Smooth muscle cell (in vitro differentiated cells): ENCODE measurements at regions not wholly inside any gene's neighbourhood (a gene's known extent, or its start where the extent isn't known, plus 50 kb on each side); places are given as distances from the start of the nearest gene placed in this dataset.
A peak's percentile ranks its signal among the peaks of the same experiment; 100 is the strongest.

Experiments used
- DNase-seq: peaks from one replicate; lab custom pipeline; 2025; ENCODE audit not compliant: unreplicated experiment; lab: John Stamatoyannopoulos, UW
- H2AFZ ChIP-seq: fragments of 200-600 bp; sonication (generic); 2 replicates; pipeline ENCODE4 v1.6.0; 2016; ENCODE audit warnings: antibody characterized with exemption, low read depth, mild to moderate bottlenecking
- H3F3A ChIP-seq: fragments of 200-600 bp; sonication (generic); 2 replicates; pipeline ENCODE4 v1.6.0; 2017; ENCODE audit warnings: antibody characterized with exemption, low read depth
- H3K27ac ChIP-seq: fragments of 200-600 bp; sonication (generic); 2 replicates; pipeline ENCODE4 v1.5.1; 2016; ENCODE audit warnings: low read depth, mild to moderate bottlenecking
- H3K27me3 ChIP-seq: fragments of 200-600 bp; sonication (generic); 2 replicates; pipeline ENCODE4 v1.6.1; 2016; ENCODE audit warnings: low read depth, mild to moderate bottlenecking
- H3K36me3 ChIP-seq: fragments of 200-600 bp; sonication (generic); 2 replicates; pipeline ENCODE4 v1.5.1; 2016; ENCODE audit warnings: low read depth
- H3K4me1 ChIP-seq: fragments of 200-600 bp; sonication (generic); 2 replicates; pipeline ENCODE4 v1.5.1; 2016; ENCODE audit warnings: low read depth
- H3K4me2 ChIP-seq: fragments of 200-600 bp; sonication (generic); 2 replicates; pipeline ENCODE4 v1.6.0; 2016; ENCODE audit warnings: mild to moderate bottlenecking
- H3K4me3 ChIP-seq: fragments of 200-600 bp; sonication (generic); 2 replicates; pipeline ENCODE4 v1.5.1; 2016; ENCODE audit warnings: mild to moderate bottlenecking
- H3K79me2 ChIP-seq: fragments of 200-600 bp; sonication (generic); 2 replicates; pipeline ENCODE4 v1.6.0; 2016; ENCODE audit warnings: low read depth, mild to moderate bottlenecking
- H3K9ac ChIP-seq: fragments of 200-600 bp; sonication (generic); 2 replicates; pipeline ENCODE4 v1.6.0; 2016; ENCODE audit warnings: low read depth
- H3K9me3 ChIP-seq: fragments of 200-600 bp; sonication (generic); replicated peaks from 2 replicates; pipeline ENCODE4 v1.5.1; 2016; ENCODE audit warnings: low read depth
- H4K20me1 ChIP-seq: fragments of 200-600 bp; sonication (generic); 2 replicates; pipeline ENCODE4 v1.6.0; 2016; ENCODE audit warnings: low read depth
- CTCF ChIP-seq: fragments of 200-600 bp; sonication (generic); IDR thresholded peaks from 2 replicates; pipeline ENCODE4 v1.5.1; 2017; ENCODE audit warnings: borderline replicate concordance, mild to moderate bottlenecking, antibody characterized with exemption; ENCODE audit not compliant: insufficient read depth, poor library complexity, severe bottlenecking
- WGBS: methylation state at CpG from one replicate; pipeline ENCODE4 v1.1.7; 2016; ENCODE audit warnings: low lambda C conversion rate; 5-methylcytosine and 5-hydroxymethylcytosine counted together

GRCh38 chr4:19982556-19982955, 269.1 kb upstream of the SLIT2 start:
- Histone ChIP-seq H3K4me2 (peak overlapping the region; percentile 13), H3F3A (peaks cover 4% of the 10 kb centered on the region), H4K20me1 (no peaks in the 10 kb centered on the region), H3K9ac (peak overlapping the region; percentile 73), H3K36me3 (no peaks in the 10 kb centered on the region), H3K4me1 (no peaks in the 10 kb centered on the region), H2AFZ (peak overlapping the region; percentile 74), H3K4me3 (no peak overlapping the region), H3K79me2 (no peaks in the 10 kb centered on the region), H3K27ac (peak overlapping the region; percentile 94), H3K9me3 (no peaks in the 10 kb centered on the region), H3K27me3 (no peaks in the 10 kb centered on the region)
- no peak for DNase-seq
- no peak for TF ChIP-seq CTCF
- 76% methylated on average over 3 of the region's 3 CpGs for WGBS

- TF ChIP-seq CTCF = no peak
- 81% methylated on average over 1 of the region's 1 CpG for WGBS
- no peak for DNase-seq
- Histone ChIP-seq H3K4me2 (no peak overlapping the region), H4K20me1 (no peaks in the 10 kb centered on the region), H3F3A (no peaks in the 10 kb centered on the region), H3K36me3 (no peaks in the 10 kb centered on the region), H3K27ac (no peak overlapping the region), H3K27me3 (no peaks in the 10 kb centered on the region), H2AFZ (no peak overlapping the region), H3K79me2 (no peaks in the 10 kb centered on the region), H3K4me3 (no peak overlapping the region), H3K9ac (no peak overlapping the region), H3K9me3 (no peaks in the 10 kb centered on the region), H3K4me1 (no peaks in the 10 kb centered on the region)
Measured at GRCh38 chr4:19971829-19972228, 279.9 kb upstream of the SLIT2 start.

- H3K36me3 ChIP-seq = no peaks in the 10 kb centered on the region
- H3K27me3 ChIP-seq = no peaks in the 10 kb centered on the region
- no peak overlapping the region for H3K9ac ChIP-seq
- no peaks in the 10 kb centered on the region for H3K4me1 ChIP-seq
- WGBS = 18% methylated on average over 2 of the region's 2 CpGs
- H3F3A ChIP-seq = no peaks in the 10 kb centered on the region
- no peaks in the 10 kb centered on the region for H3K9me3 ChIP-seq
- H2AFZ ChIP-seq = no peak overlapping the region
- DNase-seq = no peak
- H4K20me1 ChIP-seq = no peaks in the 10 kb centered on the region
- no peaks in the 10 kb centered on the region for H3K79me2 ChIP-seq
- peak; percentile 18 for TF ChIP-seq CTCF
- no peak overlapping the region for H3K4me3 ChIP-seq
- no peak overlapping the region for H3K4me2 ChIP-seq
- no peak overlapping the region for H3K27ac ChIP-seq
Measured at GRCh38 chr4:19969492-19969891, 282.2 kb upstream of the SLIT2 start.

- H3K9me3 ChIP-seq = no peaks in the 10 kb centered on the region
- whole genome bisulfite sequencing = 26% methylated on average over 1 of the region's 1 CpG
- no peaks in the 10 kb centered on the region for H3K4me1 ChIP-seq
- H3K36me3 ChIP-seq = no peaks in the 10 kb centered on the region
- peak overlapping the region; percentile 25 for H2AFZ ChIP-seq
- H3K27me3 ChIP-seq = no peaks in the 10 kb centered on the region
- no peaks in the 10 kb centered on the region for H3K79me2 ChIP-seq
- TF ChIP-seq CTCF = no peak
- H4K20me1 ChIP-seq = no peaks in the 10 kb centered on the region
- H3K27ac ChIP-seq = peak overlapping the region; percentile 24
- no peak overlapping the region for H3K4me3 ChIP-seq
- no peak overlapping the region for H3K9ac ChIP-seq
- H3F3A ChIP-seq = no peaks in the 10 kb centered on the region
- DNase-seq = no peak
- peak overlapping the region; percentile 31 for H3K4me2 ChIP-seq
Measured at GRCh38 chr4:19961091-19961490, 290.6 kb upstream of the SLIT2 start.
